Vagina (tissue), 2 donors: ENCODE measurements at regions not wholly inside any gene's neighbourhood (a gene's known extent, or its start where the extent isn't known, plus 50 kb on each side); places are given as distances from the start of the nearest gene placed in this dataset.

ENCODE experiments used
- DNase-seq, 2 donors: peaks; one replicate each; pipeline ENCODE4 v3.0.0-alpha.2; 2017; ENCODE audit errors: extremely low spot score in 2 of 2
- H3K27ac ChIP-seq: fragments of 200-600 bp; sonication (generic); one replicate; pipeline ENCODE4 v1.5.1; 2019
- H3K27me3 ChIP-seq: fragments of 200-600 bp; sonication (generic); one replicate; pipeline ENCODE4 v1.5.1; 2019
- H3K36me3 ChIP-seq, 2 donors: fragments of 200-600 bp; sonication (generic); one replicate each; pipeline ENCODE4 v1.5.1; 2017 to 2019
- H3K4me1 ChIP-seq: fragments of 200-600 bp; sonication (generic); one replicate; pipeline ENCODE4 v1.5.1; 2019
- H3K4me3 ChIP-seq, 2 donors: fragments of 200-600 bp; sonication (generic); 1 replicate in 1 of 2; 2 replicates in 1 of 2; pipeline ENCODE4 v1.5.1; 2016 to 2019
- H3K9me3 ChIP-seq: fragments of 200-600 bp; sonication (generic); one replicate; pipeline ENCODE4 v1.5.1; 2019
- CTCF ChIP-seq, 3 experiments: fragments of 450-650 bp in 2 of 3; fragments of 200-600 bp in 1 of 3; sonication (generic) in 1 of 3; IDR thresholded peaks; one replicate each; pipeline ENCODE4 v1.5.1; 2017 to 2019; ENCODE audit warnings: antibody characterized with exemption in 3 of 3, mild to moderate bottlenecking in 2 of 3, moderate library complexity in 2 of 3
- POLR2A ChIP-seq, 2 donors: fragments of 450-650 bp; IDR thresholded peaks; one replicate each; pipeline ENCODE4 v1.6.1; 2017; ENCODE audit warnings: antibody characterized with exemption in 2 of 2, mild to moderate bottlenecking in 2 of 2, moderate library complexity in 2 of 2
- POLR2AphosphoS5 ChIP-seq, 2 donors: sonication (generic); formaldehyde crosslinking; IDR thresholded peaks; one replicate each; pipeline ENCODE4 v1.9.0; 2017; ENCODE audit warnings: antibody characterized with exemption in 2 of 2, mild to moderate bottlenecking in 2 of 2, low read depth in 1 of 2; ENCODE audit not compliant: insufficient read depth in 1 of 2
- intact Hi-C: fragments of 100-400 bp; cut with DNase I; formaldehyde crosslinking; loops from one replicate; pipeline ENCODE4 v1.15.1; 2023

GRCh38 chr2:105553538-105554196 lies 154.8 kb upstream of the FHL2 start:
- H3K4me3 ChIP-seq, result no peak overlapping the region
- DNase-seq, result peak in 1 of 2 donors; percentile 40
- no peaks in the 10 kb centered on the region for H3K36me3 ChIP-seq
- no peaks in the 10 kb centered on the region for H3K9me3 ChIP-seq
- peaks cover 11% of the 10 kb centered on the region for H3K4me1 ChIP-seq
- H3K27ac ChIP-seq, result no peak overlapping the region
- no peak for TF ChIP-seq CTCF (IDR thresholded peaks at IDR 0.05)
- TF ChIP-seq POLR2AphosphoS5 (IDR thresholded peaks at IDR 0.05; ENCODE audit: insufficient read depth in 1 of 2, low read depth in 1 of 2), result no peak
- no peak for TF ChIP-seq POLR2A (IDR thresholded peaks at IDR 0.05)
- H3K27me3 ChIP-seq, result no peaks in the 10 kb centered on the region
- intact Hi-C loops, result no loop called here

GRCh38 chr2:105546628-105546974 lies 147.8 kb upstream of the FHL2 start:
- Histone ChIP-seq H3K9me3 (no peaks in the 10 kb centered on the region), H3K4me3 (no peak overlapping the region), H3K36me3 (no peaks in the 10 kb centered on the region), H3K27ac (no peak overlapping the region), H3K27me3 (no peaks in the 10 kb centered on the region), H3K4me1 (no peaks in the 10 kb centered on the region)
- intact Hi-C loops, result no loop called here
- peak; percentile 20 to 52 for DNase-seq
- no peak for TF ChIP-seq CTCF (IDR thresholded peaks at IDR 0.05)
- no peak for TF ChIP-seq POLR2AphosphoS5 (IDR thresholded peaks at IDR 0.05; ENCODE audit: insufficient read depth in 1 of 2, low read depth in 1 of 2)
- no peak for TF ChIP-seq POLR2A (IDR thresholded peaks at IDR 0.05)

GRCh38 chr2:105545730-105546627 lies 147.1 kb upstream of the FHL2 start:
- intact Hi-C loops, result no loop called here
- no peaks in the 10 kb centered on the region for H3K9me3 ChIP-seq
- no peaks in the 10 kb centered on the region for H3K4me1 ChIP-seq
- H3K27me3 ChIP-seq, result no peaks in the 10 kb centered on the region
- no peak for TF ChIP-seq POLR2AphosphoS5 (IDR thresholded peaks at IDR 0.05; ENCODE audit: insufficient read depth in 1 of 2, low read depth in 1 of 2)
- TF ChIP-seq CTCF (IDR thresholded peaks at IDR 0.05), result peak in 2 of 3 experiments; percentile 49 to 60
- peak; percentile 19 to 42 for DNase-seq
- H3K27ac ChIP-seq, result no peak overlapping the region
- no peak overlapping the region for H3K4me3 ChIP-seq
- no peaks in the 10 kb centered on the region for H3K36me3 ChIP-seq

- no peaks in the 10 kb centered on the region for H3K9me3 ChIP-seq
- H3K36me3 ChIP-seq, result no peaks in the 10 kb centered on the region
- no peak for TF ChIP-seq CTCF (IDR thresholded peaks at IDR 0.05)
- no peak for TF ChIP-seq POLR2AphosphoS5 (IDR thresholded peaks at IDR 0.05; ENCODE audit: insufficient read depth in 1 of 2, low read depth in 1 of 2)
- TF ChIP-seq POLR2A (IDR thresholded peaks at IDR 0.05), result no peak
- peak; percentile 47 to 82 for DNase-seq
- no peaks in the 10 kb centered on the region for H3K4me1 ChIP-seq
- intact Hi-C loops, result no loop called here
- H3K27ac ChIP-seq, result no peak overlapping the region
- no peaks in the 10 kb centered on the region for H3K27me3 ChIP-seq
- no peak overlapping the region for H3K4me3 ChIP-seq
These were observed 145.9 kb upstream of the FHL2 start for GRCh38 chr2:105544591-105545377.
